Endothelial cell of umbilical vein (primary cell): ENCODE measurements at regions not wholly inside any gene's neighbourhood (a gene's known extent, or its start where the extent isn't known, plus 50 kb on each side); places are given as distances from the start of the nearest gene placed in this dataset.

Experiments
- CTCF ChIP-seq, 2 donors: IDR thresholded peaks; 1 replicate in 1 of 2; 2 replicates in 1 of 2; pipeline ENCODE4 v1.5.1; 2011; ENCODE audit warnings: low read length in 2 of 2, mild to moderate bottlenecking in 2 of 2, moderate library complexity in 2 of 2, control low read depth in 1 of 2, inconsistent platforms in 1 of 2, low read depth in 1 of 2; ENCODE audit not compliant: insufficient read depth in 1 of 2; ENCODE audit errors: extremely low read depth in 1 of 2
- EZH2 ChIP-seq: IDR thresholded peaks from 2 replicates; pipeline ENCODE4 v1.6.1; 2012; ENCODE audit warnings: borderline replicate concordance, low read depth, mild to moderate bottlenecking, moderate library complexity, low read length, inconsistent platforms; ENCODE audit not compliant: severe bottlenecking

- no peak for TF ChIP-seq CTCF (IDR thresholded peaks at IDR 0.05; ENCODE audit: extremely low read depth in 1 of 2, insufficient read depth in 1 of 2, low read depth in 1 of 2, low read length in 2 of 2)
- no peak for TF ChIP-seq EZH2
Measured at GRCh38 chr21:14878971-14879370, 185.8 kb downstream of the NRIP1 start.
